ENCODE measurements at regions not wholly inside any gene's neighbourhood (a gene's known extent, or its start where the extent isn't known, plus 50 kb on each side); places are given as distances from the start of the nearest gene placed in this dataset.

DNA sequence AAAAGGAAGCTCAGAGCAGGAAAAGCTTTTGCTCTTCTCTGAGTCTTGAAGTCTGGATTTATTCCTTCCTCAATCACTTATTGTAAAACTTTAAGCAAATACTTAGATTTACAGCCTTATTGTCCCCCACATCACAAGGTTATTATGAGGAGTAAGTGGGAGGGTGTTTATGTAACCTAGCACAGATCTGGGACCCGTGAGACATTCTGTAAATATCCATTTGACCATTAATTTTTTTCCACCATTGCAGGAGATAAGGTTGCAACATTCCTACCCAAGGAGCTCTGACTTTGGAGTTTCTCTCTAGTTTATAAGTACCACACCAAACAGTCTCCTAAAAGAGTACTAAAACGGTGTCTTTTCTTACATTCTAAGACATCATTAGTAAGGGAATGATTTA, 52.1 kb upstream of the CTIF start:
- TF ChIP-seq, protein P1, sequence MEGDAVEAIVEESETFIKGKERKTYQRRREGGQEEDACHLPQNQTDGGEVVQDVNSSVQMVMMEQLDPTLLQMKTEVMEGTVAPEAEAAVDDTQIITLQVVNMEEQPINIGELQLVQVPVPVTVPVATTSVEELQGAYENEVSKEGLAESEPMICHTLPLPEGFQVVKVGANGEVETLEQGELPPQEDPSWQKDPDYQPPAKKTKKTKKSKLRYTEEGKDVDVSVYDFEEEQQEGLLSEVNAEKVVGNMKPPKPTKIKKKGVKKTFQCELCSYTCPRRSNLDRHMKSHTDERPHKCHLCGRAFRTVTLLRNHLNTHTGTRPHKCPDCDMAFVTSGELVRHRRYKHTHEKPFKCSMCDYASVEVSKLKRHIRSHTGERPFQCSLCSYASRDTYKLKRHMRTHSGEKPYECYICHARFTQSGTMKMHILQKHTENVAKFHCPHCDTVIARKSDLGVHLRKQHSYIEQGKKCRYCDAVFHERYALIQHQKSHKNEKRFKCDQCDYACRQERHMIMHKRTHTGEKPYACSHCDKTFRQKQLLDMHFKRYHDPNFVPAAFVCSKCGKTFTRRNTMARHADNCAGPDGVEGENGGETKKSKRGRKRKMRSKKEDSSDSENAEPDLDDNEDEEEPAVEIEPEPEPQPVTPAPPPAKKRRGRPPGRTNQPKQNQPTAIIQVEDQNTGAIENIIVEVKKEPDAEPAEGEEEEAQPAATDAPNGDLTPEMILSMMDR (IDR thresholded peaks at IDR 0.05), result no peak
- TF ChIP-seq POLR2AphosphoS5 (IDR thresholded peaks at IDR 0.05) (no peak), EP300 (IDR thresholded peaks at IDR 0.05) (no peak), POLR2A (IDR thresholded peaks at IDR 0.05) (no peak)

All from sigmoid colon (tissue), 4 donors.